ENCODE measurements at regions not wholly inside any gene's neighbourhood (a gene's known extent, or its start where the extent isn't known, plus 50 kb on each side); places are given as distances from the start of the nearest gene placed in this dataset.
"Not testable (repeated sequence)": the region's sequence is repeated elsewhere in the genome, so short reads cannot be mapped to it uniquely, and the experiment has no call there.

GRCh38 chr5:90221951-90222350, 187.6 kb downstream of the CETN3 start:
- H3K4me3 ChIP-seq (ENCODE audit: low read depth, low read length): no peak overlapping the region
- in situ Hi-C loops (cut with HindIII; ENCODE audit: low sequenced_read_pairs): no loop called here
- peak; percentile 60 for DNase-seq (ENCODE audit: low read depth, low spot score)
- TF ChIP-seq CTCF (IDR thresholded peaks at IDR 0.05; ENCODE audit: low read depth, low read length): no peak

- in situ Hi-C loops (cut with HindIII; ENCODE audit: low sequenced_read_pairs): no loop called here
- DNase-seq (ENCODE audit: low read depth, low spot score): no peak
- TF ChIP-seq CTCF (IDR thresholded peaks at IDR 0.05; ENCODE audit: low read depth, low read length): no peak
- H3K4me3 ChIP-seq (ENCODE audit: low read depth, low read length): no peak overlapping the region
Observed at GRCh38 chr5:90220554-90220953, 189.0 kb downstream of the CETN3 start.

- TF ChIP-seq CTCF (IDR thresholded peaks at IDR 0.05; ENCODE audit: low read depth, low read length): no peak
- no peak overlapping the region for H3K4me3 ChIP-seq (ENCODE audit: low read depth, low read length)
- in situ Hi-C loops (cut with HindIII; ENCODE audit: low sequenced_read_pairs): no loop called here
Observed at GRCh38 chr5:90214991-90215390, 194.6 kb downstream of the CETN3 start.

GRCh38 chr5:90208323-90208722, 201.2 kb downstream of the CETN3 start:
- DNase-seq (ENCODE audit: low read depth, low spot score); H3K4me3 ChIP-seq (ENCODE audit: low read depth, low read length); in situ Hi-C loops (cut with HindIII; ENCODE audit: low sequenced_read_pairs): not testable (repeated sequence)

More at GRCh38 chr5:90214991-90215390, 194.6 kb downstream of the CETN3 start:
- peak; percentile 1 for DNase-seq (ENCODE audit: low read depth, low spot score)

GRCh38 chr5:90201923-90202322, 207.6 kb downstream of the CETN3 start:
- no peak overlapping the region for H3K4me3 ChIP-seq (ENCODE audit: low read depth, low read length)
- in situ Hi-C loops (cut with HindIII; ENCODE audit: low sequenced_read_pairs): no loop called here
- no peak for TF ChIP-seq CTCF (IDR thresholded peaks at IDR 0.05; ENCODE audit: low read depth, low read length)
- peak; percentile 86 for DNase-seq (ENCODE audit: low read depth, low spot score)

GRCh38 chr5:90193185-90193822, 216.3 kb downstream of the CETN3 start:
- no peak for TF ChIP-seq CTCF (IDR thresholded peaks at IDR 0.05; ENCODE audit: low read depth, low read length)
- no peak for DNase-seq (ENCODE audit: low read depth, low spot score)
- in situ Hi-C loops (cut with HindIII; ENCODE audit: low sequenced_read_pairs): no loop called here
- no peak overlapping the region for H3K4me3 ChIP-seq (ENCODE audit: low read depth, low read length)

GRCh38 chr5:90191352-90192045, 218.1 kb downstream of the CETN3 start:
- no peak overlapping the region for H3K4me3 ChIP-seq (ENCODE audit: low read depth, low read length)
- in situ Hi-C loops (cut with HindIII; ENCODE audit: low sequenced_read_pairs): no loop called here
- DNase-seq (ENCODE audit: low read depth, low spot score): no peak
- TF ChIP-seq CTCF (IDR thresholded peaks at IDR 0.05; ENCODE audit: low read depth, low read length): no peak
